ENCODE measurements at regions not wholly inside any gene's neighbourhood (a gene's known extent, or its start where the extent isn't known, plus 50 kb on each side); places are given as distances from the start of the nearest gene placed in this dataset.

- Histone ChIP-seq H3K27ac (ENCODE audit: low read depth, low read length, poor library complexity, severe bottlenecking) (no peak overlapping the region), H4K20me1 (ENCODE audit: insufficient read depth, low read length) (no peaks in the 10 kb centered on the region), H3K79me2 (ENCODE audit: insufficient read depth, low read depth, low read length) (no peaks in the 10 kb centered on the region), H3K36me3 (ENCODE audit: insufficient read depth, low read length) (no peaks in the 10 kb centered on the region), H3K4me2 (ENCODE audit: low read length) (no peak overlapping the region), H3K9me2 (ENCODE audit: insufficient read depth, low read length) (no peaks in the 10 kb centered on the region), H3K9me3 (ENCODE audit: low read length) (no peaks in the 10 kb centered on the region), H3K4me1 (ENCODE audit: insufficient read depth, low read length, poor library complexity, severe bottlenecking) (no peaks in the 10 kb centered on the region), H2AFZ (ENCODE audit: low read length) (no peak overlapping the region), H3K4me3 (ENCODE audit: low read depth, low read length, poor library complexity, severe bottlenecking) (no peak overlapping the region)
- ChIA-PET CTCF (ENCODE audit: unreplicated experiment) (no interaction called here), POLR2A (no interaction called here)
- TF ChIP-seq EZH2phosphoT487 (IDR thresholded peaks at IDR 0.05; ENCODE audit: borderline replicate concordance, low read depth, low read length) (no peak), CTCF (conservative IDR thresholded peaks at IDR 0.05; ENCODE audit: low read length) (no peak)
- BruUV-seq (replicated peaks): no TSS peak
- no peak for DNase-seq (ENCODE audit: low spot score)
- intact Hi-C loops (cut with micrococcal nuclease; ENCODE audit: unreplicated experiment): no loop called here
Measured at GRCh38 chr5:175329976-175330375, 114.0 kb downstream of the DRD1 start.

DNA sequence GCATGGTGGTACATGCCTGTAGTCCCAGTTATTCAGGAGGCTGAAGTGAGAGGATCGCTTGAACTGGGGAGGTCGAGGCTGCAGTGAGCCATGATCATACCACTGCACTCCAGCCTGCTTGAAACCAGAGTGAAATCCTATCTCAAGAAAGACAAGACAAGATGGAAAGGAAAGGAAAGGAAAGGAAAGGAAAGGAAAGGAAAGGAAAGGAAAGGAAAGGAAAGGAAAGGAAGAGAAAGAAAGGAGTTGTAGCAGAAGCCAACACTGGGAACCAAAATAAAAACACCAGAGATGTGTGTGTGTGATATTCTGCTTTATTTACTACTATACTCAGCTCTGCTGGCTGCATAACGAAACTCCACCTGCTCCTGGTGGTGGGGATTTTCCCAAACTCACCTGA is 115.3 kb downstream of the DRD1 start:
- H3K27ac ChIP-seq (ENCODE audit: low read depth, low read length, poor library complexity, severe bottlenecking): no peak overlapping the region
- H3K9me3 ChIP-seq (ENCODE audit: low read length): no peaks in the 10 kb centered on the region
- no peak overlapping the region for H2AFZ ChIP-seq (ENCODE audit: low read length)
- no peak overlapping the region for H3K4me2 ChIP-seq (ENCODE audit: low read length)
- H3K9me2 ChIP-seq (ENCODE audit: insufficient read depth, low read length): no peaks in the 10 kb centered on the region
- intact Hi-C loops (cut with micrococcal nuclease; ENCODE audit: unreplicated experiment): no loop called here
- H3K4me3 ChIP-seq (ENCODE audit: low read depth, low read length, poor library complexity, severe bottlenecking): no peak overlapping the region
- no peaks in the 10 kb centered on the region for H4K20me1 ChIP-seq (ENCODE audit: insufficient read depth, low read length)
- CTCF ChIA-PET (ENCODE audit: unreplicated experiment): no interaction called here
- no TSS peak for BruUV-seq (replicated peaks)
- POLR2A ChIA-PET: no interaction called here
- H3K36me3 ChIP-seq (ENCODE audit: insufficient read depth, low read length): no peaks in the 10 kb centered on the region
- no peak for TF ChIP-seq CTCF (conservative IDR thresholded peaks at IDR 0.05; ENCODE audit: low read length)
- TF ChIP-seq EZH2phosphoT487 (IDR thresholded peaks at IDR 0.05; ENCODE audit: borderline replicate concordance, low read depth, low read length): no peak
- no peak for DNase-seq (ENCODE audit: low spot score)
- H3K79me2 ChIP-seq (ENCODE audit: insufficient read depth, low read depth, low read length): no peaks in the 10 kb centered on the region
- no peaks in the 10 kb centered on the region for H3K4me1 ChIP-seq (ENCODE audit: insufficient read depth, low read length, poor library complexity, severe bottlenecking)

- H2AFZ ChIP-seq (ENCODE audit: low read length): no peak overlapping the region
- H3K9me3 ChIP-seq (ENCODE audit: low read length): no peaks in the 10 kb centered on the region
- no peaks in the 10 kb centered on the region for H3K79me2 ChIP-seq (ENCODE audit: insufficient read depth, low read depth, low read length)
- no peak overlapping the region for H3K27ac ChIP-seq (ENCODE audit: low read depth, low read length, poor library complexity, severe bottlenecking)
- H3K4me3 ChIP-seq (ENCODE audit: low read depth, low read length, poor library complexity, severe bottlenecking): no peak overlapping the region
- DNase-seq (ENCODE audit: low spot score): no peak
- no peak overlapping the region for H3K4me2 ChIP-seq (ENCODE audit: low read length)
- H4K20me1 ChIP-seq (ENCODE audit: insufficient read depth, low read length): no peaks in the 10 kb centered on the region
- H3K4me1 ChIP-seq (ENCODE audit: insufficient read depth, low read length, poor library complexity, severe bottlenecking): no peaks in the 10 kb centered on the region
- H3K36me3 ChIP-seq (ENCODE audit: insufficient read depth, low read length): no peaks in the 10 kb centered on the region
- no TSS peak for BruUV-seq (replicated peaks)
- intact Hi-C loops (cut with micrococcal nuclease; ENCODE audit: unreplicated experiment): no loop called here
- H3K9me2 ChIP-seq (ENCODE audit: insufficient read depth, low read length): no peaks in the 10 kb centered on the region
- ChIA-PET POLR2A (no interaction called here), CTCF (ENCODE audit: unreplicated experiment) (no interaction called here)
- TF ChIP-seq CTCF (conservative IDR thresholded peaks at IDR 0.05; ENCODE audit: low read length) (no peak), EZH2phosphoT487 (IDR thresholded peaks at IDR 0.05; ENCODE audit: borderline replicate concordance, low read depth, low read length) (no peak)
Measured at GRCh38 chr5:175328176-175328575, 115.8 kb downstream of the DRD1 start.
